GM23338 (cell line): ENCODE measurements at regions not wholly inside any gene's neighbourhood (a gene's known extent, or its start where the extent isn't known, plus 50 kb on each side); places are given as distances from the start of the nearest gene placed in this dataset.

Experiments used
- ATAC-seq: fragments of 200-7000 bp; cut with Tn5 transposase; 3 replicates; pipeline ENCODE4 v1.9.1; 2020
- DNase-seq: peaks from one replicate; pipeline ENCODE4 v3.0.0-alpha.2; 2015; ENCODE audit warnings: low spot score
- H2AFZ ChIP-seq: fragments of 200-600 bp; sonication (generic); 2 replicates; pipeline ENCODE4 v1.8.0; 2016; ENCODE audit warnings: antibody characterized with exemption, mild to moderate bottlenecking, moderate library complexity
- H3F3A ChIP-seq: fragments of 200-600 bp; sonication (generic); replicated peaks from 2 replicates; pipeline ENCODE4 v1.8.0; 2017; ENCODE audit warnings: antibody characterized with exemption, mixed run types, low read depth
- H3K27ac ChIP-seq: fragments of 200-600 bp; sonication (generic); 2 replicates; pipeline ENCODE4 v1.6.1; 2016; ENCODE audit warnings: low read depth
- H3K27me3 ChIP-seq: fragments of 200-600 bp; sonication (generic); 2 replicates; pipeline ENCODE4 v1.8.0; 2016; ENCODE audit warnings: mild to moderate bottlenecking, mixed run types, moderate library complexity; ENCODE audit not compliant: insufficient read depth
- H3K36me3 ChIP-seq: fragments of 200-600 bp; sonication (generic); 2 replicates; pipeline ENCODE4 v1.8.0; 2016; ENCODE audit warnings: mild to moderate bottlenecking; ENCODE audit not compliant: insufficient read depth
- H3K4me1 ChIP-seq: fragments of 200-600 bp; sonication (generic); 2 replicates; pipeline ENCODE4 v1.8.0; 2016; ENCODE audit warnings: mild to moderate bottlenecking, moderate library complexity; ENCODE audit not compliant: insufficient read depth
- H3K4me2 ChIP-seq: fragments of 200-600 bp; sonication (generic); 2 replicates; pipeline ENCODE4 v1.7.1; 2017; ENCODE audit warnings: mixed run types
- H3K4me3 ChIP-seq: fragments of 200-600 bp; sonication (generic); 2 replicates; pipeline ENCODE4 v1.6.1; 2016; ENCODE audit warnings: mixed run types
- H3K79me2 ChIP-seq: fragments of 200-600 bp; sonication (generic); replicated peaks from 2 replicates; pipeline ENCODE4 v1.8.0; 2017; ENCODE audit warnings: mild to moderate bottlenecking; ENCODE audit not compliant: insufficient read depth
- H3K9me2 ChIP-seq: fragments of 200-600 bp; sonication (generic); 2 replicates; pipeline ENCODE4 v1.8.0; 2017; ENCODE audit not compliant: insufficient read depth
- H4K20me1 ChIP-seq: fragments of 200-600 bp; sonication (generic); replicated peaks from 2 replicates; pipeline ENCODE4 v1.8.0; 2017; ENCODE audit warnings: mild to moderate bottlenecking; ENCODE audit not compliant: insufficient read depth
- H3K27ac Mint-ChIP-seq: 2 replicates; pipeline ENCODE4 v1.8.0; 2020; ENCODE audit warnings: inconsistent platforms, mild to moderate bottlenecking, moderate library complexity, mixed read lengths
- H3K27me3 Mint-ChIP-seq: 3 replicates; pipeline ENCODE4 v1.8.0; 2022; ENCODE audit warnings: low read depth, mild to moderate bottlenecking, moderate library complexity, mixed read lengths, inconsistent platforms; ENCODE audit not compliant: insufficient read depth, poor library complexity
- H3K36me3 Mint-ChIP-seq: 3 replicates; pipeline ENCODE4 v1.8.0; 2021; ENCODE audit warnings: low read depth, mild to moderate bottlenecking, inconsistent platforms, moderate library complexity, mixed read lengths
- H3K4me1 Mint-ChIP-seq: 3 replicates; pipeline ENCODE4 v1.8.0; 2020; ENCODE audit warnings: mild to moderate bottlenecking, inconsistent platforms, mixed read lengths
- H3K4me3 Mint-ChIP-seq: 3 replicates; pipeline ENCODE4 v1.8.0; 2021; ENCODE audit warnings: moderate library complexity, mild to moderate bottlenecking, inconsistent platforms, mixed read lengths
- H3K9me3 Mint-ChIP-seq: 3 replicates; pipeline ENCODE4 v1.8.0; 2020; ENCODE audit warnings: moderate library complexity, mild to moderate bottlenecking, inconsistent platforms, mixed read lengths
- EZH2 ChIP-seq: fragments of 200-600 bp; sonication (generic); IDR thresholded peaks from one replicate; pipeline ENCODE4 v1.8.0; 2017; ENCODE audit warnings: antibody characterized with exemption, mild to moderate bottlenecking, low read depth; ENCODE audit not compliant: unreplicated experiment
- EZH2phosphoT487 ChIP-seq: fragments of 200-600 bp; sonication (generic); IDR thresholded peaks from one replicate; pipeline ENCODE4 v1.8.1; 2018; ENCODE audit warnings: antibody characterized with exemption; ENCODE audit not compliant: unreplicated experiment
- JUNB ChIP-seq: IDR thresholded peaks from one replicate; pipeline ENCODE4 v1.6.1; 2016; ENCODE audit warnings: antibody characterized with exemption; ENCODE audit not compliant: unreplicated experiment
- NANOG ChIP-seq: IDR thresholded peaks from 2 replicates; pipeline ENCODE4 v1.6.1; 2016; ENCODE audit warnings: antibody characterized with exemption, borderline replicate concordance
- POLR2AphosphoS5 ChIP-seq: IDR thresholded peaks from 2 replicates; pipeline ENCODE4 v1.6.1; 2016; ENCODE audit warnings: antibody characterized with exemption, low read depth
- STAT1 ChIP-seq: IDR thresholded peaks from one replicate; pipeline ENCODE4 v1.6.1; 2016; ENCODE audit warnings: antibody characterized with exemption; ENCODE audit not compliant: unreplicated experiment
- ZNF114 ChIP-seq: fragments of 250-450 bp; sonication (Bioruptor Pico); IDR thresholded peaks from 2 replicates; pipeline ENCODE4 v1.5.0; 2020; ENCODE audit warnings: mild to moderate bottlenecking, moderate library complexity
- ZNF331 ChIP-seq: fragments of 250-450 bp; sonication (Bioruptor Pico); IDR thresholded peaks from 2 replicates; pipeline ENCODE4 v1.5.0; 2020; ENCODE audit warnings: low read depth, mild to moderate bottlenecking, moderate library complexity
- TF ChIP-seq, protein P1 (sequence below): IDR thresholded peaks from one replicate; pipeline ENCODE4 v1.6.1; 2018; ENCODE audit warnings: antibody characterized with exemption; ENCODE audit not compliant: unreplicated experiment
- TF ChIP-seq, protein P2 (sequence below): fragments of 250-450 bp; sonication (Bioruptor Pico); IDR thresholded peaks from 2 replicates; pipeline ENCODE4 v1.5.0; 2020; ENCODE audit warnings: mild to moderate bottlenecking, moderate library complexity
- TF ChIP-seq, protein P3 (sequence below): IDR thresholded peaks from 2 replicates; pipeline ENCODE4 v1.6.1; 2016; ENCODE audit warnings: antibody characterized with exemption

DNA sequence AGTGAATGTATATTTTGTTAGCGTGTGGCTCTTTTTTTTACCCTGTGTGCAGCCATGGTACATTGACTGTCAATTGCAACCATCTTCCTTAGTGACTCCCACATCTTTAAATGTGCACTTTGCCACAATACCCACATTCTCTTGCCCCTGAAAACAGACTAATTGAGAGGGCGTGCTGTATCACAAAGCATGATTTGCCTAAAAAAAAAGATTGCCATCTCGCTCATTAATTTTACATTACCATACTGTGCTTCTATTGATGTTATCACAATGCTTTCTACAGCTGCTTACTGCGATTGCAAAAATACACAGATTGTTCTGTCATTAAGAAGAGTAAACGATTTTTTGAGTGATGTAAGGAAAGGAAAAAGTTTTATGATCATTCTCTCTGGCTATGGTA lies 613.1 kb upstream of the NRP1 start:
- no peaks in the 10 kb centered on the region for H3F3A ChIP-seq
- Mint-ChIP-seq H3K4me1 (peaks cover 7% of the 10 kb centered on the region; the same call in 2 of the 3 replicates), H3K27ac (no peak overlapping the region), H3K27me3 (no peaks in the 10 kb centered on the region), H3K4me3 (no peak overlapping the region), H3K36me3 (peaks cover 16% of the 10 kb centered on the region), H3K9me3 (peaks cover 24% of the 10 kb centered on the region)
- H4K20me1 ChIP-seq: no peaks in the 10 kb centered on the region
- no peaks in the 10 kb centered on the region for H3K79me2 ChIP-seq
- no peak overlapping the region for H3K4me2 ChIP-seq
- H3K27ac ChIP-seq: no peak overlapping the region
- ATAC-seq (no peak), DNase-seq (no peak)
- no peak overlapping the region for H2AFZ ChIP-seq
- TF ChIP-seq, protein P1, sequence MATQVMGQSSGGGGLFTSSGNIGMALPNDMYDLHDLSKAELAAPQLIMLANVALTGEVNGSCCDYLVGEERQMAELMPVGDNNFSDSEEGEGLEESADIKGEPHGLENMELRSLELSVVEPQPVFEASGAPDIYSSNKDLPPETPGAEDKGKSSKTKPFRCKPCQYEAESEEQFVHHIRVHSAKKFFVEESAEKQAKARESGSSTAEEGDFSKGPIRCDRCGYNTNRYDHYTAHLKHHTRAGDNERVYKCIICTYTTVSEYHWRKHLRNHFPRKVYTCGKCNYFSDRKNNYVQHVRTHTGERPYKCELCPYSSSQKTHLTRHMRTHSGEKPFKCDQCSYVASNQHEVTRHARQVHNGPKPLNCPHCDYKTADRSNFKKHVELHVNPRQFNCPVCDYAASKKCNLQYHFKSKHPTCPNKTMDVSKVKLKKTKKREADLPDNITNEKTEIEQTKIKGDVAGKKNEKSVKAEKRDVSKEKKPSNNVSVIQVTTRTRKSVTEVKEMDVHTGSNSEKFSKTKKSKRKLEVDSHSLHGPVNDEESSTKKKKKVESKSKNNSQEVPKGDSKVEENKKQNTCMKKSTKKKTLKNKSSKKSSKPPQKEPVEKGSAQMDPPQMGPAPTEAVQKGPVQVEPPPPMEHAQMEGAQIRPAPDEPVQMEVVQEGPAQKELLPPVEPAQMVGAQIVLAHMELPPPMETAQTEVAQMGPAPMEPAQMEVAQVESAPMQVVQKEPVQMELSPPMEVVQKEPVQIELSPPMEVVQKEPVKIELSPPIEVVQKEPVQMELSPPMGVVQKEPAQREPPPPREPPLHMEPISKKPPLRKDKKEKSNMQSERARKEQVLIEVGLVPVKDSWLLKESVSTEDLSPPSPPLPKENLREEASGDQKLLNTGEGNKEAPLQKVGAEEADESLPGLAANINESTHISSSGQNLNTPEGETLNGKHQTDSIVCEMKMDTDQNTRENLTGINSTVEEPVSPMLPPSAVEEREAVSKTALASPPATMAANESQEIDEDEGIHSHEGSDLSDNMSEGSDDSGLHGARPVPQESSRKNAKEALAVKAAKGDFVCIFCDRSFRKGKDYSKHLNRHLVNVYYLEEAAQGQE: no peak
- TF ChIP-seq STAT1 (no peak), POLR2AphosphoS5 (no peak), ZNF331 (CRISPR knock-in tag) (no peak), NANOG (no peak), EZH2 (no peak), JUNB (no peak), EZH2phosphoT487 (no peak), ZNF114 (no peak)
- TF ChIP-seq, protein P2, sequence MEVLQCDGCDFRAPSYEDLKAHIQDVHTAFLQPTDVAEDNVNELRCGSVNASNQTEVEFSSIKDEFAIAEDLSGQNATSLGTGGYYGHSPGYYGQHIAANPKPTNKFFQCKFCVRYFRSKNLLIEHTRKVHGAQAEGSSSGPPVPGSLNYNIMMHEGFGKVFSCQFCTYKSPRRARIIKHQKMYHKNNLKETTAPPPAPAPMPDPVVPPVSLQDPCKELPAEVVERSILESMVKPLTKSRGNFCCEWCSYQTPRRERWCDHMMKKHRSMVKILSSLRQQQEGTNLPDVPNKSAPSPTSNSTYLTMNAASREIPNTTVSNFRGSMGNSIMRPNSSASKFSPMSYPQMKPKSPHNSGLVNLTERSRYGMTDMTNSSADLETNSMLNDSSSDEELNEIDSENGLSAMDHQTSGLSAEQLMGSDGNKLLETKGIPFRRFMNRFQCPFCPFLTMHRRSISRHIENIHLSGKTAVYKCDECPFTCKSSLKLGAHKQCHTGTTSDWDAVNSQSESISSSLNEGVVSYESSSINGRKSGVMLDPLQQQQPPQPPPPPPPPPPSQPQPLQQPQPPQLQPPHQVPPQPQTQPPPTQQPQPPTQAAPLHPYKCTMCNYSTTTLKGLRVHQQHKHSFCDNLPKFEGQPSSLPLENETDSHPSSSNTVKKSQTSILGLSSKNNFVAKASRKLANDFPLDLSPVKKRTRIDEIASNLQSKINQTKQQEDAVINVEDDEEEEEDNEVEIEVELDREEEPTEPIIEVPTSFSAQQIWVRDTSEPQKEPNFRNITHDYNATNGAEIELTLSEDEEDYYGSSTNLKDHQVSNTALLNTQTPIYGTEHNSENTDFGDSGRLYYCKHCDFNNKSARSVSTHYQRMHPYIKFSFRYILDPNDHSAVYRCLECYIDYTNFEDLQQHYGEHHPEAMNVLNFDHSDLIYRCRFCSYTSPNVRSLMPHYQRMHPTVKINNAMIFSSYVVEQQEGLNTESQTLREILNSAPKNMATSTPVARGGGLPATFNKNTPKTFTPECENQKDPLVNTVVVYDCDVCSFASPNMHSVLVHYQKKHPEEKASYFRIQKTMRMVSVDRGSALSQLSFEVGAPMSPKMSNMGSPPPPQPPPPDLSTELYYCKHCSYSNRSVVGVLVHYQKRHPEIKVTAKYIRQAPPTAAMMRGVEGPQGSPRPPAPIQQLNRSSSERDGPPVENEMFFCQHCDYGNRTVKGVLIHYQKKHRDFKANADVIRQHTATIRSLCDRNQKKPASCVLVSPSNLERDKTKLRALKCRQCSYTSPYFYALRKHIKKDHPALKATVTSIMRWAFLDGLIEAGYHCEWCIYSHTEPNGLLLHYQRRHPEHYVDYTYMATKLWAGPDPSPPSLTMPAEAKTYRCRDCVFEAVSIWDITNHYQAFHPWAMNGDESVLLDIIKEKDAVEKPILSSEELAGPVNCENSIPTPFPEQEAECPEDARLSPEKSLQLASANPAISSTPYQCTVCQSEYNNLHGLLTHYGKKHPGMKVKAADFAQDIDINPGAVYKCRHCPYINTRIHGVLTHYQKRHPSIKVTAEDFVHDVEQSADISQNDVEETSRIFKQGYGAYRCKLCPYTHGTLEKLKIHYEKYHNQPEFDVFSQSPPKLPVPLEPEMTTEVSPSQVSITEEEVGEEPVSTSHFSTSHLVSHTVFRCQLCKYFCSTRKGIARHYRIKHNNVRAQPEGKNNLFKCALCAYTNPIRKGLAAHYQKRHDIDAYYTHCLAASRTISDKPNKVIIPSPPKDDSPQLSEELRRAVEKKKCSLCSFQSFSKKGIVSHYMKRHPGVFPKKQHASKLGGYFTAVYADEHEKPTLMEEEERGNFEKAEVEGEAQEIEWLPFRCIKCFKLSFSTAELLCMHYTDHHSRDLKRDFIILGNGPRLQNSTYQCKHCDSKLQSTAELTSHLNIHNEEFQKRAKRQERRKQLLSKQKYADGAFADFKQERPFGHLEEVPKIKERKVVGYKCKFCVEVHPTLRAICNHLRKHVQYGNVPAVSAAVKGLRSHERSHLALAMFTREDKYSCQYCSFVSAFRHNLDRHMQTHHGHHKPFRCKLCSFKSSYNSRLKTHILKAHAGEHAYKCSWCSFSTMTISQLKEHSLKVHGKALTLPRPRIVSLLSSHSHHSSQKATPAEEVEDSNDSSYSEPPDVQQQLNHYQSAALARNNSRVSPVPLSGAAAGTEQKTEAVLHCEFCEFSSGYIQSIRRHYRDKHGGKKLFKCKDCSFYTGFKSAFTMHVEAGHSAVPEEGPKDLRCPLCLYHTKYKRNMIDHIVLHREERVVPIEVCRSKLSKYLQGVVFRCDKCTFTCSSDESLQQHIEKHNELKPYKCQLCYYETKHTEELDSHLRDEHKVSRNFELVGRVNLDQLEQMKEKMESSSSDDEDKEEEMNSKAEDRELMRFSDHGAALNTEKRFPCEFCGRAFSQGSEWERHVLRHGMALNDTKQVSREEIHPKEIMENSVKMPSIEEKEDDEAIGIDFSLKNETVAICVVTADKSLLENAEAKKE (CRISPR knock-in tag): no peak
- TF ChIP-seq, protein P3, sequence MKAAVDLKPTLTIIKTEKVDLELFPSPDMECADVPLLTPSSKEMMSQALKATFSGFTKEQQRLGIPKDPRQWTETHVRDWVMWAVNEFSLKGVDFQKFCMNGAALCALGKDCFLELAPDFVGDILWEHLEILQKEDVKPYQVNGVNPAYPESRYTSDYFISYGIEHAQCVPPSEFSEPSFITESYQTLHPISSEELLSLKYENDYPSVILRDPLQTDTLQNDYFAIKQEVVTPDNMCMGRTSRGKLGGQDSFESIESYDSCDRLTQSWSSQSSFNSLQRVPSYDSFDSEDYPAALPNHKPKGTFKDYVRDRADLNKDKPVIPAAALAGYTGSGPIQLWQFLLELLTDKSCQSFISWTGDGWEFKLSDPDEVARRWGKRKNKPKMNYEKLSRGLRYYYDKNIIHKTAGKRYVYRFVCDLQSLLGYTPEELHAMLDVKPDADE: no peak
- H3K36me3 ChIP-seq: 0 out of 2 replicates have a peak, but pooled peaks cover 6% of the 10 kb centered on the region
- H3K27me3 ChIP-seq: no peaks in the 10 kb centered on the region
- H3K4me3 ChIP-seq: no peak overlapping the region
- H3K4me1 ChIP-seq: no peaks in the 10 kb centered on the region
- peaks cover 13% of the 10 kb centered on the region; the same call in 1 of the 2 replicates for H3K9me2 ChIP-seq
